GM06990 (cell line): ENCODE measurements at regions not wholly inside any gene's neighbourhood (a gene's known extent, or its start where the extent isn't known, plus 50 kb on each side); places are given as distances from the start of the nearest gene placed in this dataset.

ENCODE experiments used
- DNase-seq: peaks from one replicate; pipeline ENCODE4 v3.0.0-alpha.2; 2011; ENCODE audit not compliant: insufficient read length; ENCODE audit errors: extremely low read depth
- H3K27me3 ChIP-seq: replicated peaks from 2 replicates; pipeline ENCODE4 v1.6.0; 2011; ENCODE audit warnings: low read length; ENCODE audit not compliant: control insufficient read depth, insufficient read depth
- H3K36me3 ChIP-seq: 2 replicates; pipeline ENCODE4 v1.5.1; 2011; ENCODE audit warnings: low read length; ENCODE audit not compliant: control insufficient read depth, insufficient read depth
- H3K4me3 ChIP-seq: replicated peaks from 2 replicates; pipeline ENCODE4 v1.5.1; 2011; ENCODE audit warnings: low read depth, mild to moderate bottlenecking, control low read depth, low read length
- TF ChIP-seq, protein P1 (sequence below): IDR thresholded peaks from 2 replicates; pipeline ENCODE4 v1.5.1; 2011; ENCODE audit warnings: low read length, control low read depth, mild to moderate bottlenecking, inconsistent platforms; ENCODE audit not compliant: insufficient read depth, poor library complexity, severe bottlenecking

DNA sequence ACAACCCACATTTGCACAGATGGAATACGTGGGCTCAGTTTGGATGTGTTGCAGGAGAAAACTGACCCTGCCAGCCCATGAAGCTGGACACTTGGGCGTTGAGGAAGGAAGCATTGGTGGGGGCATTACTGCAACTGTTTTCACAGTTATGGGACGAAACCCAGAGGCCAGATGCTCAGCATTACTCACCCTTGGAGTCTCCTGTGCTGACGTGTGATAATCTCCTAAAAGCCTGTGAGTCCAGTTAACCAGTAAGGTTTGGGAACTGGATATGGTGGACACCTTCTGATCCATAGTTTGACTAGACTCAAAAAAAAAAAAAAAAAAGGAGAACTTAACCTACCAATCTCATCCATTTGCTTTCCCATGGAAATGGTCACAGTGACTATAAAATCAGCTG is 52.8 kb upstream of the EGLN3 start:
- TF ChIP-seq, protein P1, sequence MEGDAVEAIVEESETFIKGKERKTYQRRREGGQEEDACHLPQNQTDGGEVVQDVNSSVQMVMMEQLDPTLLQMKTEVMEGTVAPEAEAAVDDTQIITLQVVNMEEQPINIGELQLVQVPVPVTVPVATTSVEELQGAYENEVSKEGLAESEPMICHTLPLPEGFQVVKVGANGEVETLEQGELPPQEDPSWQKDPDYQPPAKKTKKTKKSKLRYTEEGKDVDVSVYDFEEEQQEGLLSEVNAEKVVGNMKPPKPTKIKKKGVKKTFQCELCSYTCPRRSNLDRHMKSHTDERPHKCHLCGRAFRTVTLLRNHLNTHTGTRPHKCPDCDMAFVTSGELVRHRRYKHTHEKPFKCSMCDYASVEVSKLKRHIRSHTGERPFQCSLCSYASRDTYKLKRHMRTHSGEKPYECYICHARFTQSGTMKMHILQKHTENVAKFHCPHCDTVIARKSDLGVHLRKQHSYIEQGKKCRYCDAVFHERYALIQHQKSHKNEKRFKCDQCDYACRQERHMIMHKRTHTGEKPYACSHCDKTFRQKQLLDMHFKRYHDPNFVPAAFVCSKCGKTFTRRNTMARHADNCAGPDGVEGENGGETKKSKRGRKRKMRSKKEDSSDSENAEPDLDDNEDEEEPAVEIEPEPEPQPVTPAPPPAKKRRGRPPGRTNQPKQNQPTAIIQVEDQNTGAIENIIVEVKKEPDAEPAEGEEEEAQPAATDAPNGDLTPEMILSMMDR: no peak
- H3K27me3 ChIP-seq: no peaks in the 10 kb centered on the region
- no peaks in the 10 kb centered on the region for H3K36me3 ChIP-seq
- no peak overlapping the region for H3K4me3 ChIP-seq
- no peak for DNase-seq

DNA sequence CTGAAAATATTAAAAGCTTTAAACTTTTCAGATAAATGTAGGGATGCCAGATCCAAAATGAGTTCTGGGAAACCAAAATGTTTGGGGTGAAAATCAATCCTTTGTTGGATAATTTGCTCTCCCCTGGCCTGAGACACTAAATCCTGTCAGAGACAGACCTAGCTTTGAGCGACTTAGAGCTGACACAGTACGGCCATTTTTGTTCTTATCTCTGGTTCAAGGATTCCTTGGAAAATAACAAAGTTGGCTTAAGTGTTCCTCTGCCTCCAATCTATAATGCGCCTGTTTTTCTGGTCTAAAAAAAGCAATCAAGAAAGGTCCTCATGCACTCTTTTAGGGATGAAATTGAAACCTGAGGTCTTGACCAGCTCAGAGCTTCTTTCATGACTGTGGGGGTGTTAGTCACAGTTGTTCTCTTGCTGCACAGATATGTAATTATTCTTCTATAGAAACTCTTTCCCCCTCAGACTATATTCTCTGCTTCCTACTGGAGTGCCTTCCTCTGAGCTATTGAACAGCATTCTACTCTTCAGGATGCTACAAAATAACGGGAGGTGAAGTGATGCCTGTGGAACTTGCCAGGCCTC is 52.3 kb upstream of the EGLN3 start:
- DNase-seq: no peak
- TF ChIP-seq, protein P1: no peak
- H3K36me3 ChIP-seq: no peaks in the 10 kb centered on the region

More for the DNA sequence above, 52.3 kb upstream of the EGLN3 start:
- no peak overlapping the region for H3K4me3 ChIP-seq
- H3K27me3 ChIP-seq: no peaks in the 10 kb centered on the region
